ENCODE measurements at regions not wholly inside any gene's neighbourhood (a gene's known extent, or its start where the extent isn't known, plus 50 kb on each side); places are given as distances from the start of the nearest gene placed in this dataset.

DNA sequence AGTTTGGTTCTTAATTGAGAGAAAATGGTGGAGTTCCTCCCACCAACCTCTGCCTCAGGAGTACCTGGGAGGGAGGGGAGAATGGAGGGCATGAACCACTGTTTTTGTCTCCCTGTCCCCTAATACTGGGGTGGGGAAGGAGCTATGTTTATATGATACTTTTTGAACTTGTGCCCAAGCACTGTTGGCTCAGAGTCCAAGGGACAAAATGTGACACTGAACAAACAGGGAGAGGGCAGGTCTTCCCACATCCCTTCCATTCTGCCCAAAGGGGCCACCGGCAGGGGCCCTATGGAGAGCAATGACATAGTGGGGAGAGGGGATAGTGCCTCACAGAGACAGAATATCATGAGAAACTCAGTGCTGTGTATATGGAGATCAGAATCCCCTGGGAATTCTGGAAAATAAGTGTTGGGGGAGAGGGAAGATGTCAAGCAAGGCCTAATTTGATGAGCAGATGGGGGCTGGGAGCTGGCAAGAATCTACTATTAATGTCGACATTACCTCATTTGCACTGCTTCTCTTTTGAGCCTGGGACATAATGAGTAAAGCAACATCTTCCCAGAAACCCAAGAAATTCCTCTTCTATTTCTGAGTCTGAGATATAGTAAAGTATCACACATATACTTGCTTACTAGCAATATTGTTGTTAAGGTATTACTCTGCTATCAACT lies 180.6 kb downstream of the CYP26A1 start:
- H3K27me3 ChIP-seq (ENCODE audit: control insufficient read depth in 4 of 4, insufficient read depth in 4 of 4, low read length in 3 of 4): no peaks in the 10 kb centered on the region
- H3K27ac ChIP-seq (ENCODE audit: low read depth in 1 of 2, low read length in 2 of 2): peak overlapping the region; percentile 37 to 59
- WGBS: 28% methylated on average over 2 of the region's 2 CpGs
- peaks cover 6 to 16% (median 14%) of the 10 kb centered on the region in 4 donors for H3K4me1 ChIP-seq (ENCODE audit: control insufficient read depth in 4 of 4, insufficient read depth in 4 of 4, low read length in 3 of 4)
- no peaks in the 10 kb centered on the region for H3K36me3 ChIP-seq (ENCODE audit: control insufficient read depth in 4 of 4, insufficient read depth in 3 of 4, low read depth in 1 of 4, low read length in 3 of 4)
- DNase-seq (ENCODE audit: low spot score): peak; percentile 53
- no peaks in the 10 kb centered on the region for H3K9me3 ChIP-seq (ENCODE audit: control insufficient read depth in 4 of 4, low read length in 3 of 4)
- no peak for TF ChIP-seq EGR1 (IDR thresholded peaks at IDR 0.05; ENCODE audit: low read depth in 2 of 2)
- peak; percentile 69 to 73 for TF ChIP-seq RXRA (IDR thresholded peaks at IDR 0.05)
- TF ChIP-seq HNF4G (IDR thresholded peaks at IDR 0.05): peak; percentile 52
- TF ChIP-seq HNF4A (conservative IDR thresholded peaks at IDR 0.05): peak; percentile 91 to 94
- TF ChIP-seq FOXA2 (IDR thresholded peaks at IDR 0.05): peak; percentile 37
- no peak for TF ChIP-seq JUND (IDR thresholded peaks at IDR 0.05)
- TF ChIP-seq RAD21 (IDR thresholded peaks at IDR 0.05): peak in 1 of 2 donors; percentile 31
- peak; percentile 77 for TF ChIP-seq SP1 (IDR thresholded peaks at IDR 0.05)
- no peak overlapping the region for H3K9ac ChIP-seq (ENCODE audit: low read depth in 1 of 2, low read length in 2 of 2)
- no peak overlapping the region for H3K4me3 ChIP-seq (ENCODE audit: low read depth in 1 of 3, low read length in 3 of 3)

DNA sequence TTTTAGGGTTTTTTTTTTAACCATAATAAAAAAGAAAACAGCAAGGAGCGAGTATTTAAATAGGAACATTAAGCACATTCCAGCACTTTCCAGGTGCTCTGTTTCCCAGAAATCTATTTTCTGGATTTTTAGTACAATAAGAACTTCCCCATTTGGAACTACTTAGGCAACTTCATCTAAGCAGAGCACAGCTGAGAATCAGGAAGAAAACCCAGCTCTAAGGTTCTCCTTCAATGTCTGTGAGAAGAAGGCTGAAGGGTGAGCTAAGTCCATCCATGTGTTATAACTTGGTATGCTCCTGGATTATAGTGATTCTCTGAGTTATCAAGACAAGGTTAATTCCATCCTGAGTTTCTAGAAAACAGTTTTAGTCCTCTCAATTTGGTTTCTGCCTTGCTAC lies 181.9 kb downstream of the CYP26A1 start:
- no peak for DNase-seq (ENCODE audit: low spot score)
- no peaks in the 10 kb centered on the region for H3K27me3 ChIP-seq (ENCODE audit: control insufficient read depth in 4 of 4, insufficient read depth in 4 of 4, low read length in 3 of 4)
- H3K9me3 ChIP-seq (ENCODE audit: control insufficient read depth in 4 of 4, low read length in 3 of 4): no peaks in the 10 kb centered on the region
- no peak overlapping the region for H3K9ac ChIP-seq (ENCODE audit: low read depth in 1 of 2, low read length in 2 of 2)
- H3K27ac ChIP-seq (ENCODE audit: low read depth in 1 of 2, low read length in 2 of 2): no peak overlapping the region
- H3K4me3 ChIP-seq (ENCODE audit: low read depth in 1 of 3, low read length in 3 of 3): no peak overlapping the region
- H3K36me3 ChIP-seq (ENCODE audit: control insufficient read depth in 4 of 4, insufficient read depth in 3 of 4, low read depth in 1 of 4, low read length in 3 of 4): no peaks in the 10 kb centered on the region
- H3K4me1 ChIP-seq (ENCODE audit: control insufficient read depth in 4 of 4, insufficient read depth in 4 of 4, low read length in 3 of 4): peaks cover 6 to 12% (median 9%) of the 10 kb centered on the region in 4 donors
- TF ChIP-seq TAF1 (conservative IDR thresholded peaks at IDR 0.05): no peak
- no peak for TF ChIP-seq EGR1 (IDR thresholded peaks at IDR 0.05; ENCODE audit: low read depth in 2 of 2)
- TF ChIP-seq JUND (IDR thresholded peaks at IDR 0.05): no peak
- no peak for TF ChIP-seq NR2F2 (IDR thresholded peaks at IDR 0.05)
- TF ChIP-seq, protein P1, sequence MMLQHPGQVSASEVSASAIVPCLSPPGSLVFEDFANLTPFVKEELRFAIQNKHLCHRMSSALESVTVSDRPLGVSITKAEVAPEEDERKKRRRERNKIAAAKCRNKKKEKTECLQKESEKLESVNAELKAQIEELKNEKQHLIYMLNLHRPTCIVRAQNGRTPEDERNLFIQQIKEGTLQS (IDR thresholded peaks at IDR 0.05): no peak
- no peak for TF ChIP-seq FOXA2 (IDR thresholded peaks at IDR 0.05)
- no peak for TF ChIP-seq HNF4A (conservative IDR thresholded peaks at IDR 0.05)
- TF ChIP-seq RXRA (IDR thresholded peaks at IDR 0.05): no peak
- TF ChIP-seq RAD21 (IDR thresholded peaks at IDR 0.05): no peak
- TF ChIP-seq SP1 (IDR thresholded peaks at IDR 0.05): no peak
- TF ChIP-seq, protein P2, sequence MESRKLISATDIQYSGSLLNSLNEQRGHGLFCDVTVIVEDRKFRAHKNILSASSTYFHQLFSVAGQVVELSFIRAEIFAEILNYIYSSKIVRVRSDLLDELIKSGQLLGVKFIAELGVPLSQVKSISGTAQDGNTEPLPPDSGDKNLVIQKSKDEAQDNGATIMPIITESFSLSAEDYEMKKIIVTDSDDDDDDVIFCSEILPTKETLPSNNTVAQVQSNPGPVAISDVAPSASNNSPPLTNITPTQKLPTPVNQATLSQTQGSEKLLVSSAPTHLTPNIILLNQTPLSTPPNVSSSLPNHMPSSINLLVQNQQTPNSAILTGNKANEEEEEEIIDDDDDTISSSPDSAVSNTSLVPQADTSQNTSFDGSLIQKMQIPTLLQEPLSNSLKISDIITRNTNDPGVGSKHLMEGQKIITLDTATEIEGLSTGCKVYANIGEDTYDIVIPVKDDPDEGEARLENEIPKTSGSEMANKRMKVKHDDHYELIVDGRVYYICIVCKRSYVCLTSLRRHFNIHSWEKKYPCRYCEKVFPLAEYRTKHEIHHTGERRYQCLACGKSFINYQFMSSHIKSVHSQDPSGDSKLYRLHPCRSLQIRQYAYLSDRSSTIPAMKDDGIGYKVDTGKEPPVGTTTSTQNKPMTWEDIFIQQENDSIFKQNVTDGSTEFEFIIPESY (IDR thresholded peaks at IDR 0.05): no peak
- TF ChIP-seq, protein P3, sequence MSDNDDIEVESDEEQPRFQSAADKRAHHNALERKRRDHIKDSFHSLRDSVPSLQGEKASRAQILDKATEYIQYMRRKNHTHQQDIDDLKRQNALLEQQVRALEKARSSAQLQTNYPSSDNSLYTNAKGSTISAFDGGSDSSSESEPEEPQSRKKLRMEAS (IDR thresholded peaks at IDR 0.05): no peak
- TF ChIP-seq GABPA (IDR thresholded peaks at IDR 0.05 in 1 of 2, conservative IDR thresholded peaks at IDR 0.05 in 1 of 2): no peak
- no peak for TF ChIP-seq FOXA1 (IDR thresholded peaks at IDR 0.05)
- no peak for TF ChIP-seq YY1 (IDR thresholded peaks at IDR 0.05)
- WGBS: 93% methylated on average over 1 of the region's 1 CpG

Measured in liver (tissue), 7 donors.